Right lobe of liver (tissue), 4 donors: ENCODE measurements at regions not wholly inside any gene's neighbourhood (a gene's known extent, or its start where the extent isn't known, plus 50 kb on each side); places are given as distances from the start of the nearest gene placed in this dataset.

ENCODE experiments used
- POLR2A ChIP-seq: fragments of 450-650 bp; IDR thresholded peaks from one replicate; pipeline ENCODE4 v1.6.1; 2017; ENCODE audit warnings: antibody characterized with exemption, mild to moderate bottlenecking
- TF ChIP-seq, protein P1 (sequence below), 4 donors: fragments of 200-600 bp in 3 of 4; fragments of 450-650 bp in 1 of 4; IDR thresholded peaks; one replicate each; pipeline versions ENCODE4 v1.5.1 to v1.8.0; 2016 to 2022; ENCODE audit warnings: antibody characterized with exemption in 4 of 4, mild to moderate bottlenecking in 2 of 4
- donor health status: DM: no; HTN: no; CAD: no.
- donor health status: DM: no; HTN: no; CAD: no.
- donor health status: DM: no; HTN: yes; CAD: no.

DNA sequence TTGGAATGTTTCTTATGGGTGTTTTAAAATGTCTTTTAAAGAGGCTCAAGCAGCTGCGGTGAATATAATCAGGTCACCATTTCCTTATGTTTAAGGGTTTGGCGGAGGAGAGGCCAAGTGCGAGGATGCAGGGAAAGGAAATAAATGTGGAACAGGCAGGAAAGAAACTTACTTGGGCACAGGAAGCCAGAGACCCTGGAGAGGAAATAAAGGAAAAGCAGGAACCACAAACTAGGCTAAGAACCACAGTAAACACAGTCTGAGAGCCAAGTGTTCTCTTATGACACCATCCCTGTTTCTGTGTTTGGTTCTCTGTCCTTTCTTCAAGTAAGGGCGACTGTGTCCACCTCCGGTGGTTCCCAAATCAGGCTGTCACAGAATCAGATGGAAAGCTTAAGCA is 166.5 kb downstream of the C9orf152 start:
- TF ChIP-seq, protein P1, sequence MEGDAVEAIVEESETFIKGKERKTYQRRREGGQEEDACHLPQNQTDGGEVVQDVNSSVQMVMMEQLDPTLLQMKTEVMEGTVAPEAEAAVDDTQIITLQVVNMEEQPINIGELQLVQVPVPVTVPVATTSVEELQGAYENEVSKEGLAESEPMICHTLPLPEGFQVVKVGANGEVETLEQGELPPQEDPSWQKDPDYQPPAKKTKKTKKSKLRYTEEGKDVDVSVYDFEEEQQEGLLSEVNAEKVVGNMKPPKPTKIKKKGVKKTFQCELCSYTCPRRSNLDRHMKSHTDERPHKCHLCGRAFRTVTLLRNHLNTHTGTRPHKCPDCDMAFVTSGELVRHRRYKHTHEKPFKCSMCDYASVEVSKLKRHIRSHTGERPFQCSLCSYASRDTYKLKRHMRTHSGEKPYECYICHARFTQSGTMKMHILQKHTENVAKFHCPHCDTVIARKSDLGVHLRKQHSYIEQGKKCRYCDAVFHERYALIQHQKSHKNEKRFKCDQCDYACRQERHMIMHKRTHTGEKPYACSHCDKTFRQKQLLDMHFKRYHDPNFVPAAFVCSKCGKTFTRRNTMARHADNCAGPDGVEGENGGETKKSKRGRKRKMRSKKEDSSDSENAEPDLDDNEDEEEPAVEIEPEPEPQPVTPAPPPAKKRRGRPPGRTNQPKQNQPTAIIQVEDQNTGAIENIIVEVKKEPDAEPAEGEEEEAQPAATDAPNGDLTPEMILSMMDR (IDR thresholded peaks at IDR 0.05), result no peak
- no peak for TF ChIP-seq POLR2A
